ENCODE measurements at regions not wholly inside any gene's neighbourhood (a gene's known extent, or its start where the extent isn't known, plus 50 kb on each side); places are given as distances from the start of the nearest gene placed in this dataset.

GRCh38 chrX:26347171-26347570 is 131.2 kb downstream of the MAGEB5 start:
- H3K4me1 ChIP-seq (ENCODE audit: insufficient read depth): no peaks in the 10 kb centered on the region
- no peaks in the 10 kb centered on the region for H3K9me3 ChIP-seq
- DNase-seq: no peak
- intact Hi-C loops (cut with DNase I): no loop called here
- no peaks in the 10 kb centered on the region for H3K36me3 ChIP-seq
- no peak overlapping the region for H3K27ac ChIP-seq
- 71 to 82% (median 76%) methylated on average over 4 of the region's 4 CpGs for WGBS, 3 donors
- H3K27me3 ChIP-seq: no peaks in the 10 kb centered on the region
- no peak for TF ChIP-seq EP300 (IDR thresholded peaks at IDR 0.05)
- TF ChIP-seq, protein P1, sequence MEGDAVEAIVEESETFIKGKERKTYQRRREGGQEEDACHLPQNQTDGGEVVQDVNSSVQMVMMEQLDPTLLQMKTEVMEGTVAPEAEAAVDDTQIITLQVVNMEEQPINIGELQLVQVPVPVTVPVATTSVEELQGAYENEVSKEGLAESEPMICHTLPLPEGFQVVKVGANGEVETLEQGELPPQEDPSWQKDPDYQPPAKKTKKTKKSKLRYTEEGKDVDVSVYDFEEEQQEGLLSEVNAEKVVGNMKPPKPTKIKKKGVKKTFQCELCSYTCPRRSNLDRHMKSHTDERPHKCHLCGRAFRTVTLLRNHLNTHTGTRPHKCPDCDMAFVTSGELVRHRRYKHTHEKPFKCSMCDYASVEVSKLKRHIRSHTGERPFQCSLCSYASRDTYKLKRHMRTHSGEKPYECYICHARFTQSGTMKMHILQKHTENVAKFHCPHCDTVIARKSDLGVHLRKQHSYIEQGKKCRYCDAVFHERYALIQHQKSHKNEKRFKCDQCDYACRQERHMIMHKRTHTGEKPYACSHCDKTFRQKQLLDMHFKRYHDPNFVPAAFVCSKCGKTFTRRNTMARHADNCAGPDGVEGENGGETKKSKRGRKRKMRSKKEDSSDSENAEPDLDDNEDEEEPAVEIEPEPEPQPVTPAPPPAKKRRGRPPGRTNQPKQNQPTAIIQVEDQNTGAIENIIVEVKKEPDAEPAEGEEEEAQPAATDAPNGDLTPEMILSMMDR (IDR thresholded peaks at IDR 0.05): no peak
- TF ChIP-seq POLR2A (IDR thresholded peaks at IDR 0.05): no peak
- no peak overlapping the region for H3K4me3 ChIP-seq

- Histone ChIP-seq H3K36me3 (no peaks in the 10 kb centered on the region), H3K4me3 (no peak overlapping the region), H3K4me1 (ENCODE audit: insufficient read depth) (no peaks in the 10 kb centered on the region), H3K9me3 (no peaks in the 10 kb centered on the region), H3K27me3 (no peaks in the 10 kb centered on the region), H3K27ac (no peak overlapping the region)
- 75 to 86% (median 76%) methylated on average over 8 of the region's 8 CpGs for WGBS, 3 donors
- DNase-seq: no peak
- TF ChIP-seq EP300 (IDR thresholded peaks at IDR 0.05) (no peak), POLR2A (IDR thresholded peaks at IDR 0.05) (no peak)
- TF ChIP-seq, protein P1 (IDR thresholded peaks at IDR 0.05): no peak
- intact Hi-C loops (cut with DNase I): no loop called here
Observed at GRCh38 chrX:26334232-26334631, 118.3 kb downstream of the MAGEB5 start.

DNA sequence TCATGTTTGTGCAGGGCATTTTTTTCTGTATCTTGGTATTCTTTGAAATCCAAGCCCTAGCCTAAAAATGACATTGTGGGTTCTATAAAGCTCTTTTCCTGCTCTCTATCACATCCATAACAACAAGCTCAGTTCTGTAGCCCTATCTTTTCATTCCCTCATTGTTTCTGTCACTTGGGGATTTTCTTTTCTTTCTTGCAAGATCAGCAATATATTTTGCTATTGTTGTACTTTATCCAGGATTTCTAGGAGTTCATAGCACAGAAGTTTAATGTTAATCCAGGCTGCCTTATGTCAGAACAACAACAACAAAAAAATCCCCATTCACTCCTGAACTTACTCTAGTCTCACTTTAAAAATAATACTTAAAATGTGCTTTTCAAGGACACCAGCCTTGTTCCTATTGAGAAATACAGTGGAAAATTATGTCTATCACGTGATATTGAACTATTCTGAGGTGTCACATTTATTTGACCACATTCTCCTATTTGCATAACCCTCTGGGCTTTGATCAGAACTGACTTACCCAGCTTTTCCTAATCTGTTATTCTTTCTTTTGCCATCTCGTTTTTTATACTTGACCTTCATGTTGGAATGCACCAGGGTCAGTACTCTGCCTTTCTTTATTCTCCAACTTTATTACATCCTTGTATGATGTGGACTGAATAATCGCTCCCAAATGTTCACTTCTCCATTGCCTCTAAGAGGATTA is 112.8 kb downstream of the MAGEB5 start:
- Histone ChIP-seq H3K36me3 (no peaks in the 10 kb centered on the region), H3K27me3 (no peaks in the 10 kb centered on the region), H3K4me1 (ENCODE audit: insufficient read depth) (no peaks in the 10 kb centered on the region), H3K27ac (no peak overlapping the region), H3K9me3 (no peaks in the 10 kb centered on the region), H3K4me3 (no peak overlapping the region)
- TF ChIP-seq, protein P1 (IDR thresholded peaks at IDR 0.05): no peak
- TF ChIP-seq EP300 (IDR thresholded peaks at IDR 0.05) (no peak), POLR2A (IDR thresholded peaks at IDR 0.05) (no peak)
- no peak for DNase-seq
- 21 to 34% (median 28%) methylated on average over 3 of the region's 3 CpGs for WGBS, 3 donors
- intact Hi-C loops (cut with DNase I): no loop called here

- Histone ChIP-seq H3K4me1 (ENCODE audit: insufficient read depth) (no peaks in the 10 kb centered on the region), H3K27me3 (no peaks in the 10 kb centered on the region), H3K36me3 (no peaks in the 10 kb centered on the region), H3K4me3 (no peak overlapping the region), H3K9me3 (no peaks in the 10 kb centered on the region), H3K27ac (no peak overlapping the region)
- intact Hi-C loops (cut with DNase I): no loop called here
- TF ChIP-seq EP300 (IDR thresholded peaks at IDR 0.05) (no peak), POLR2A (IDR thresholded peaks at IDR 0.05) (no peak)
- TF ChIP-seq, protein P1 (IDR thresholded peaks at IDR 0.05): no peak
- no peak for DNase-seq
Observed at GRCh38 chrX:26309262-26309661, 93.3 kb downstream of the MAGEB5 start.
